ENCODE measurements at regions not wholly inside any gene's neighbourhood (a gene's known extent, or its start where the extent isn't known, plus 50 kb on each side); places are given as distances from the start of the nearest gene placed in this dataset.

GRCh38 chr15:22232675-22233074 is 152.3 kb downstream of the OR4M2 start:
- TF ChIP-seq YY1 (IDR thresholded peaks at IDR 0.05; ENCODE audit: insufficient read depth, insufficient read length) (no peak), ZNF274 (IDR thresholded peaks at IDR 0.05; ENCODE audit: low read depth, low read length) (no peak)
